ENCODE measurements at regions not wholly inside any gene's neighbourhood (a gene's known extent, or its start where the extent isn't known, plus 50 kb on each side); places are given as distances from the start of the nearest gene placed in this dataset.

DNA sequence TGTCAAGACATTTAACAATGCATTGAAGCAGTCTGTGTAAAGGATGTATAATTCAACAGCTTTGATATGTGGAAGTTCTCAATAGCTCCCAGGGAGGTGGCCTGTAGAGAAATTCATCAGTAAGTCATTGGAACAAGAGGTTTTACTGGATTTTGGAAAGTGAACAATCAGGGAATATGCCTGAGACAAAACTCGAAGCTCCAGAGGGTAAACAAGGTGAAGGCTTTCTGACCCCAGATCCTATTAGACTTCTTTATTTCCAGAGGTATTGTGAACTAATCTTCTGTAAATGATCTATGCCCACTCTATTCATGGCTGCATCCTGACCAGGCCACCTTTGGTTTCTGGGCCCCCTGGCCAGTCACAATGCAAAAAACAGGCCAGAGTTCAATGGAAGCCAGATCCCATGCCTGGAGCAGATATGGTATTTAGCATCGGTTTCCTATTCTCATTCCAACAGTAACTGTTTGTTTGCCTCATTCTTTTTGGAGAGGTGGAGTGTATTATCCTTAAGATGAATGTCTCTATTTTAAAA is 177.3 kb downstream of the SATB1 start:
- Histone ChIP-seq H3K4me3 (no peak overlapping the region), H3K4me2 (no peak overlapping the region), H3K4me1 (no peaks in the 10 kb centered on the region), H3K9me3 (no peaks in the 10 kb centered on the region), H3K27ac (no peak overlapping the region)
- DNase-seq (ENCODE audit: low read depth in 1 of 2, low spot score in 1 of 2) (no peak), FAIRE-seq (no peak), ATAC-seq (no peak)
- POLR2A ChIA-PET: no interaction called here
- TF ChIP-seq USF2 (IDR thresholded peaks at IDR 0.05) (no peak), EP300 (IDR thresholded peaks at IDR 0.05) (no peak), NPAS2 (CRISPR knock-in tag; IDR thresholded peaks at IDR 0.05; ENCODE audit: borderline replicate concordance) (no peak), FOXS1 (CRISPR knock-in tag; IDR thresholded peaks at IDR 0.05) (no peak), EHMT2 (IDR thresholded peaks at IDR 0.05; ENCODE audit: low read depth) (no peak)
- TF ChIP-seq, protein P1, sequence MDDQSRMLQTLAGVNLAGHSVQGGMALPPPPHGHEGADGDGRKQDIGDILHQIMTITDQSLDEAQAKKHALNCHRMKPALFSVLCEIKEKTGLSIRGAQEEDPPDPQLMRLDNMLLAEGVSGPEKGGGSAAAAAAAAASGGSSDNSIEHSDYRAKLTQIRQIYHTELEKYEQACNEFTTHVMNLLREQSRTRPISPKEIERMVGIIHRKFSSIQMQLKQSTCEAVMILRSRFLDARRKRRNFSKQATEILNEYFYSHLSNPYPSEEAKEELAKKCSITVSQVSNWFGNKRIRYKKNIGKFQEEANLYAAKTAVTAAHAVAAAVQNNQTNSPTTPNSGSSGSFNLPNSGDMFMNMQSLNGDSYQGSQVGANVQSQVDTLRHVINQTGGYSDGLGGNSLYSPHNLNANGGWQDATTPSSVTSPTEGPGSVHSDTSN (IDR thresholded peaks at IDR 0.05): no peak
- WGBS (ENCODE audit: missing lambda C conversion rate): 2% methylated on average over 2 of the region's 2 CpGs
- CTCF ChIA-PET: interaction anchor here (0.6 kb wide), 1 partner anchor 559 kb away, joined by 3 read pairs; no protein-coding TSS in a partner anchor

- DNase-seq (ENCODE audit: low read depth in 1 of 2, low spot score in 1 of 2): no peak
- no peak overlapping the region for H3K4me2 ChIP-seq
- CTCF ChIA-PET: no interaction called here
- ATAC-seq: no peak
- H3K4me1 ChIP-seq: no peaks in the 10 kb centered on the region
- no peak for FAIRE-seq
- no peak overlapping the region for H3K27ac ChIP-seq
- no peak overlapping the region for H3K4me3 ChIP-seq
- TF ChIP-seq HDAC2 (IDR thresholded peaks at IDR 0.05) (no peak), FOXS1 (CRISPR knock-in tag; IDR thresholded peaks at IDR 0.05) (no peak), BHLHE40 (IDR thresholded peaks at IDR 0.05; ENCODE audit: low read depth, low read length) (no peak), EHF (CRISPR knock-in tag; IDR thresholded peaks at IDR 0.05) (no peak), TP53 (CRISPR knock-in tag; IDR thresholded peaks at IDR 0.05) (no peak)
- no peaks in the 10 kb centered on the region for H3K9me3 ChIP-seq
- POLR2A ChIA-PET: no interaction called here
Measured at GRCh38 chr3:18247139-18247695, 177.9 kb downstream of the SATB1 start.

- TF ChIP-seq NR3C1 (IDR thresholded peaks at IDR 0.05): no peak
- TF ChIP-seq KDM1A (IDR thresholded peaks at IDR 0.05; ENCODE audit: low read depth): no peak
- no peak for TF ChIP-seq ZC3H11A (IDR thresholded peaks at IDR 0.05)
- TF ChIP-seq MAX (IDR thresholded peaks at IDR 0.05): no peak
- TF ChIP-seq JUNB (IDR thresholded peaks at IDR 0.05): no peak
- no peak for TF ChIP-seq CBX2 (IDR thresholded peaks at IDR 0.05; ENCODE audit: borderline replicate concordance, low read depth)
- no peak for TF ChIP-seq SREBF2 (IDR thresholded peaks at IDR 0.05)
- TF ChIP-seq MYC (IDR thresholded peaks at IDR 0.05; ENCODE audit: borderline replicate concordance, low read length): no peak
- TF ChIP-seq FOSL2 (IDR thresholded peaks at IDR 0.05): no peak
- TF ChIP-seq FOSL2 (CRISPR knock-in tag; IDR thresholded peaks at IDR 0.05): no peak
- TF ChIP-seq CTCF (IDR thresholded peaks at IDR 0.05): no peak
- no peak for TF ChIP-seq HOXB5 (CRISPR knock-in tag; IDR thresholded peaks at IDR 0.05)
- TF ChIP-seq, protein P2, sequence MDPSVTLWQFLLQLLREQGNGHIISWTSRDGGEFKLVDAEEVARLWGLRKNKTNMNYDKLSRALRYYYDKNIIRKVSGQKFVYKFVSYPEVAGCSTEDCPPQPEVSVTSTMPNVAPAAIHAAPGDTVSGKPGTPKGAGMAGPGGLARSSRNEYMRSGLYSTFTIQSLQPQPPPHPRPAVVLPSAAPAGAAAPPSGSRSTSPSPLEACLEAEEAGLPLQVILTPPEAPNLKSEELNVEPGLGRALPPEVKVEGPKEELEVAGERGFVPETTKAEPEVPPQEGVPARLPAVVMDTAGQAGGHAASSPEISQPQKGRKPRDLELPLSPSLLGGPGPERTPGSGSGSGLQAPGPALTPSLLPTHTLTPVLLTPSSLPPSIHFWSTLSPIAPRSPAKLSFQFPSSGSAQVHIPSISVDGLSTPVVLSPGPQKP (IDR thresholded peaks at IDR 0.05; ENCODE audit: low read depth, low read length): no peak
- no peak for TF ChIP-seq BHLHE40 (IDR thresholded peaks at IDR 0.05; ENCODE audit: low read depth, low read length)
- no peak for TF ChIP-seq POLR2AphosphoS2 (conservative IDR thresholded peaks at IDR 0.05; ENCODE audit: low read length)
- no peak for TF ChIP-seq HMGXB4 (CRISPR knock-in tag; IDR thresholded peaks at IDR 0.05; ENCODE audit: borderline replicate concordance)
- POLR2A ChIA-PET: no interaction called here
- no peak for ATAC-seq
Measured at GRCh38 chr3:18246336-18247060, 178.6 kb downstream of the SATB1 start.

More at GRCh38 chr3:18246336-18247060, 178.6 kb downstream of the SATB1 start:
- WGBS (ENCODE audit: missing lambda C conversion rate): 40% methylated on average over 7 of the region's 7 CpGs
- FAIRE-seq: no peak
- no peaks in the 10 kb centered on the region for H3K4me1 ChIP-seq
- DNase-seq (ENCODE audit: low read depth in 1 of 2, low spot score in 1 of 2): no peak
- H3K9me3 ChIP-seq: no peaks in the 10 kb centered on the region
- no peak overlapping the region for H3K27ac ChIP-seq
- no peak overlapping the region for H3K4me3 ChIP-seq
- CTCF ChIA-PET: no interaction called here
- H3K4me2 ChIP-seq: no peak overlapping the region

Data from A549 (cell line).